ENCODE measurements at regions not wholly inside any gene's neighbourhood (a gene's known extent, or its start where the extent isn't known, plus 50 kb on each side); places are given as distances from the start of the nearest gene placed in this dataset.

- Histone ChIP-seq H3K79me2 (ENCODE audit: control insufficient read depth, insufficient read depth, low read length) (no peaks in the 10 kb centered on the region), H3K4me1 (ENCODE audit: control insufficient read depth, extremely low read depth, insufficient read depth, low read length) (no peaks in the 10 kb centered on the region), H3K27ac (ENCODE audit: insufficient read depth, low read depth, low read length) (no peak overlapping the region), H3K4me3 (replicated peaks in 1 of 3; ENCODE audit: insufficient read depth in 1 of 3, low read depth in 1 of 3, low read length in 3 of 3) (no peak overlapping the region), H3K9me1 (replicated peaks; ENCODE audit: control insufficient read depth, extremely low read depth, insufficient read depth, low read length) (no peaks in the 10 kb centered on the region), H2AFZ (ENCODE audit: low read depth, low read length) (no peak overlapping the region), H4K20me1 (replicated peaks; ENCODE audit: control insufficient read depth, extremely low read depth, insufficient read depth, low read length) (no peaks in the 10 kb centered on the region), H3K36me3 (ENCODE audit: control insufficient read depth in 2 of 2, extremely low read depth in 1 of 2, insufficient read depth in 2 of 2, low read length in 2 of 2) (no peaks in the 10 kb centered on the region), H3K27me3 (ENCODE audit: control insufficient read depth in 2 of 2, insufficient read depth in 2 of 2, low read length in 2 of 2) (peaks cover 0 to 2% of the 10 kb centered on the region in 2 experiments), H3K4me2 (ENCODE audit: insufficient read depth, low read length) (no peak overlapping the region), H3K9me3 (replicated peaks; ENCODE audit: control insufficient read depth, insufficient read depth, low read length) (no peaks in the 10 kb centered on the region), H3K9ac (replicated peaks; ENCODE audit: extremely low read depth, insufficient read depth, low read length) (no peak overlapping the region)
- ChIA-PET POLR2A (no interaction called here), CTCF (no interaction called here)
- intact Hi-C loops (cut with micrococcal nuclease) (no loop called here), dilution Hi-C loops (cut with MboI; ENCODE audit: extremely low pct_ligation_motif_present, low sequenced_read_pairs) (no loop called here)
- TF ChIP-seq POLR2AphosphoS5 (IDR thresholded peaks at IDR 0.05; ENCODE audit: insufficient read depth, low read depth, low read length) (no peak), MAX (IDR thresholded peaks at IDR 0.05; ENCODE audit: insufficient read depth, insufficient read length) (no peak), FOS (IDR thresholded peaks at IDR 0.05; ENCODE audit: borderline replicate concordance, insufficient read depth, low read length) (no peak), EZH2 (IDR thresholded peaks at IDR 0.05; ENCODE audit: borderline replicate concordance, low read depth, low read length, severe bottlenecking) (no peak), GATA2 (IDR thresholded peaks at IDR 0.05; ENCODE audit: insufficient read depth, insufficient read length, low read depth, low read length) (no peak), JUN (IDR thresholded peaks at IDR 0.05; ENCODE audit: borderline replicate concordance, insufficient read depth, insufficient read length, low read depth) (no peak), CTCF (IDR thresholded peaks at IDR 0.05; ENCODE audit: extremely low read depth in 1 of 2, insufficient read depth in 1 of 2, low read depth in 1 of 2, low read length in 2 of 2) (no peak), POLR2A (IDR thresholded peaks at IDR 0.05; ENCODE audit: low read depth, low read length) (no peak), MYC (IDR thresholded peaks at IDR 0.05; ENCODE audit: low read depth, low read length) (no peak)
- no peak for FAIRE-seq
- DNase-seq (ENCODE audit: low read depth, low spot score), result no peak
- BruUV-seq (replicated peaks), result no TSS peak
Measured at GRCh38 chr9:91145496-91145895, 216.2 kb downstream of the AUH start.
